ENCODE measurements at regions not wholly inside any gene's neighbourhood (a gene's known extent, or its start where the extent isn't known, plus 50 kb on each side); places are given as distances from the start of the nearest gene placed in this dataset.
"Not testable (repeated sequence)": the region's sequence is repeated elsewhere in the genome, so short reads cannot be mapped to it uniquely, and the experiment has no call there.

DNA sequence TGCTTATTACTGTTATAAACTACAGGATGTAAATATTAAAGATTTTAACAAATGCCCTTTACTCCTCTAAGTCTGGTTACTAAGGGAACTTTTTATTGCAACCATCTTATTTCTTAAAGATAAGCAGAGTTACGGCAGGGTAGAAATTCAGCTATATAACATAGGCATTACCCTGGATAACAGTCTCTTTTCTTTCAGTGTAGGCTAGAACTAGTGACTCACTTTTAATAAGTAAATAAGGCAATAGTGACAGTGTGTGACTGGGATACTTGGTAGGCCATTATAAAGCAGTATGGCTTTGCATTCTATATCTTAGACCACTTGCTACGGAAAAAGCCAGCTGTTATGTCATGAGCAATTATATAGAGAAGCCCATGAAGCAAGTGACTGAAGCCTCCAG is 1041.0 kb upstream of the NRXN1 start:
- Mint-ChIP-seq H3K4me3 (no peak overlapping the region), H3K27me3 (no peaks in the 10 kb centered on the region), H3K4me1 (ENCODE audit: low read depth in 2 of 2) (no peaks in the 10 kb centered on the region), H3K9me3 (peaks cover 6 to 8% of the 10 kb centered on the region in 2 donors), H3K27ac (no peak overlapping the region), H3K36me3 (ENCODE audit: insufficient read depth) (no peaks in the 10 kb centered on the region)
- no peak for DNase-seq
- no peak for ATAC-seq (replicated peaks)

DNA sequence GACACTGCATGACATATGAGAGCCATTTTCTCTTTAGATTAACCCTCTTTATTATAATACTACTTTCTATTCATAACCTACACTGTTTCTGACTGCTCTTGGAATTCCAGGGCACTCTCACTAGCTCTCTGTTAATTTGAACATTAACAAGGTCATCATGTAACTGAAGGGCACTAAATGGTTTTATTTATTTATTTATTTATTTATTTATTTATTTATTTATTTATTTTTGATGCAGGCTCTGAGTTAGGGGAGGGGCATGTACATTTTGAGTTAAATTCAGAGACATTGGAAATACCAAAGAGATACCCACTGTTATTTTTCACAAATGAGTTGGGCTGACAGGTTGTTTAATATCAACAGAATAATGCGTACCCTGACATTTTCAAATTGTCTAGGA is 1038.7 kb upstream of the NRXN1 start:
- no peak for ATAC-seq (replicated peaks)
- Mint-ChIP-seq H3K27ac (no peak overlapping the region), H3K4me3 (no peak overlapping the region), H3K27me3 (no peaks in the 10 kb centered on the region), H3K36me3 (ENCODE audit: insufficient read depth) (peaks cover under 1% of the 10 kb centered on the region), H3K9me3 (peaks cover 2 to 3% of the 10 kb centered on the region in 2 donors), H3K4me1 (ENCODE audit: low read depth in 2 of 2) (no peaks in the 10 kb centered on the region)
- no peak for DNase-seq

GRCh38 chr2:52064234-52064633 is 1032.3 kb upstream of the NRXN1 start:
- Mint-ChIP-seq H3K4me3 (no peak overlapping the region), H3K27ac (no peak overlapping the region), H3K4me1 (ENCODE audit: low read depth in 2 of 2) (no peaks in the 10 kb centered on the region), H3K27me3 (no peaks in the 10 kb centered on the region), H3K9me3 (peaks cover under 1 to 6% of the 10 kb centered on the region in 2 donors), H3K36me3 (ENCODE audit: insufficient read depth) (peaks cover 2% of the 10 kb centered on the region)
- ATAC-seq (replicated peaks) = no peak
- DNase-seq = no peak

- H3K9me3 Mint-ChIP-seq = peaks cover 9 to 11% of the 10 kb centered on the region in 2 donors
- H3K4me1 Mint-ChIP-seq (ENCODE audit: low read depth in 2 of 2) = no peaks in the 10 kb centered on the region
- no peak overlapping the region for H3K27ac Mint-ChIP-seq
- ATAC-seq (replicated peaks) = no peak
- H3K4me3 Mint-ChIP-seq = no peak overlapping the region
- H3K36me3 Mint-ChIP-seq (ENCODE audit: insufficient read depth) = no peaks in the 10 kb centered on the region
- H3K27me3 Mint-ChIP-seq = no peaks in the 10 kb centered on the region
- DNase-seq = no peak
These were observed 1022.9 kb upstream of the NRXN1 start for GRCh38 chr2:52054824-52055223.

DNA sequence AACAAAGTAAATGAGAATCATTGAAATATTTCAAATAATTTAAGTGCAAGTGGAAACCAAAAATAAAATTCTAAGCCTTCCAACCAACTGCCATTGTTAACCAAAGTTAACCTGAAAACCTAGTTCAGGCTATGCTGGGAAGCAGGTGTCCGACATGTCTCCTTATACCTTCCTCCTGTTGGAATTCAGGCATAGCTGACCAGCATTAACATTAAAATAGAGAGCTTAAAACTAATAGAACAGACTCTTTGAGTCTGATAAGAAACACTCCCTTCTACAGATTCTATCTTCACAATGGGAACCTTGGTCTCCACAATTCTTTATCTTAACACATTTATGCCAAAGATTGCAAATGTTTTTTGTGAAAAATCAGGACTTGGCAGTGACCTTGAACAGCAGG is 1004.9 kb upstream of the NRXN1 start:
- H3K27ac Mint-ChIP-seq = no peak overlapping the region
- H3K4me3 Mint-ChIP-seq = no peak overlapping the region
- no peak for DNase-seq
- H3K27me3 Mint-ChIP-seq = no peaks in the 10 kb centered on the region
- no peaks in the 10 kb centered on the region for H3K4me1 Mint-ChIP-seq (ENCODE audit: low read depth in 2 of 2)
- no peaks in the 10 kb centered on the region for H3K36me3 Mint-ChIP-seq (ENCODE audit: insufficient read depth)
- peaks cover 0 to 2% of the 10 kb centered on the region in 2 donors for H3K9me3 Mint-ChIP-seq
- no peak for ATAC-seq (replicated peaks)

DNA sequence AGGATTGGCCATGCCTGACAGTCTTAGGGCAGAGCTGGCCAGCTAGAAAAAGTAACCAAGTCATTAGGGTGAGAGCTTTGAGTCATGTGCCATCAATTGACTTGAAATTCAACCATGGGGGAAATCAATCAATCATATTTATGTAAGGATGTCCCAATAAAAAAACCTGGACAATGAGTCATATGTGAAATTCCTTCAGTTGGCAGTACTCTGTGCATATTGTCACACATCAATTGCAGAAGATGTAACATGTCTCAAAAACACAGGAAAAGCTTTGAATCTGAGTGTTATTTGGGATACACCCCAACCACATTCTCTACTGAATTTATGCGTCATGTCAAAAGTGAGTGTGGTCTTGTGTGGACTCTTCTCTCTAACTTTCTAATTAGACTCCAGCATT is 1004.1 kb upstream of the NRXN1 start:
- Mint-ChIP-seq H3K27ac (no peak overlapping the region), H3K4me1 (ENCODE audit: low read depth in 2 of 2) (no peaks in the 10 kb centered on the region), H3K9me3 (peaks cover 0 to 2% of the 10 kb centered on the region in 2 donors), H3K27me3 (no peaks in the 10 kb centered on the region), H3K4me3 (no peak overlapping the region), H3K36me3 (ENCODE audit: insufficient read depth) (no peaks in the 10 kb centered on the region)
- DNase-seq = no peak
- no peak for ATAC-seq (replicated peaks)

- DNase-seq (no peak), ATAC-seq (replicated peaks) (no peak)
- Mint-ChIP-seq H3K4me1 (ENCODE audit: low read depth in 2 of 2) (no peaks in the 10 kb centered on the region), H3K4me3 (no peak overlapping the region), H3K27me3 (no peaks in the 10 kb centered on the region), H3K36me3 (ENCODE audit: insufficient read depth) (no peaks in the 10 kb centered on the region), H3K27ac (no peak overlapping the region), H3K9me3 (peaks cover 0 to 2% of the 10 kb centered on the region in 2 donors)
These were observed 1003.5 kb upstream of the NRXN1 start for GRCh38 chr2:52035391-52035790.

DNA sequence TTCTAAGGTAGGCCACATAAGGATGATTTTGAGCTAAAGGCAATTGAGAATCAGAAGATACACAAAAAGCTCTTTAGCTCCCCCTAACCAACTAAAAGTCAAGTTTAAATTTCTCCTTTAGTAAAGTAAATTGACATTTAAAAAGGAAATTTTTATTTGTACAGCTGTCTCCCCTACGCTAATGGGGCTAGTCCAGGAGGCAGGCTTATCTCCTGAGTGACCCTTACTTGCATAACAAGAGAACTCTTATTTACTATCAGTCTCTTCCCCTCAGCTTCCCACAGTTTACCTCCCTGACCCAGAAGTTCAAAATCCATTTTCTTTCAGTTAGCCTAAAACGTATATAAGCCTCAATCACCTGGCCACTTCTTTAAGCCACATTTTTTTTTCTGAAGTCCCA is 1002.8 kb upstream of the NRXN1 start:
- Mint-ChIP-seq H3K27me3 (no peaks in the 10 kb centered on the region), H3K4me3 (no peak overlapping the region), H3K36me3 (ENCODE audit: insufficient read depth) (no peaks in the 10 kb centered on the region), H3K9me3 (peaks cover 0 to 2% of the 10 kb centered on the region in 2 donors), H3K27ac (no peak overlapping the region), H3K4me1 (ENCODE audit: low read depth in 2 of 2) (no peaks in the 10 kb centered on the region)
- DNase-seq (no peak), ATAC-seq (replicated peaks) (no peak)

GRCh38 chr2:52022006-52022405 is 990.1 kb upstream of the NRXN1 start:
- Mint-ChIP-seq H3K4me3 (no peak overlapping the region), H3K9me3 (peaks cover 18 to 31% of the 10 kb centered on the region in 2 donors), H3K4me1 (ENCODE audit: low read depth in 2 of 2) (no peaks in the 10 kb centered on the region), H3K27me3 (no peaks in the 10 kb centered on the region), H3K27ac (no peak overlapping the region), H3K36me3 (ENCODE audit: insufficient read depth) (peaks cover 5% of the 10 kb centered on the region)
- no peak for ATAC-seq (replicated peaks)
- no peak for DNase-seq

DNA sequence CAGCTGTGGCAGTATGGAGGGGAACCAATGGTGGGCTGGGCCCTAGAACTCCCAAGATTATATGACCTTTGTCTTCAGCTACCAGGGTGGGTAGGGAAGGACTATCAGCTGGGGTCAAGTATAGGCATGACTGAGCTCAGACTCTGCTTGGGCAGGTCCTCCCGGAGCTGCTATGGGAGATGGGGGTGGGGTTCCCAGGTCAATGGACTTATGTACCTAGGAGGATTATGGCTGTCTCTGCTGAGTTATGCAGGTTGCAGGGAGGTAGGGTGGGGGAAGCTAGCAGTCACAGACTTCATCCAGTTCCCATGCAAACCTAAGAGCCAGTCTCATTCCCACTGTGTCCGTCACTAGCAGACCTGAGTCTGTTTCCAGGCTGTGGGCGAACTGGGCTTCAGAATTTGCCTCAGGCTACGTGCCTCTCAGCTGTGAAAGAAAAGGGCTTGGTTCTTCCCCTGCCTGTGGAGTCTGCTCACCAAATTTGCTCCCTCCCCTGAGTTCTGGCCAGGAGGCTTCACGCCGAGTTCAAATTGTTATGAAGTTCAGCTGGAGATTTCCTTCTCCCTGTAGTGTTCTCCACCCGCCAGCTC is 985.8 kb upstream of the NRXN1 start:
- DNase-seq (no peak), ATAC-seq (replicated peaks) (no peak)
- no peaks in the 10 kb centered on the region for H3K27me3 Mint-ChIP-seq
- H3K27ac Mint-ChIP-seq = no peak overlapping the region
- H3K4me3 Mint-ChIP-seq = no peak overlapping the region
- H3K9me3 Mint-ChIP-seq = peaks cover 12 to 33% of the 10 kb centered on the region in 2 donors
- H3K36me3 Mint-ChIP-seq (ENCODE audit: insufficient read depth) = no peaks in the 10 kb centered on the region
- no peaks in the 10 kb centered on the region for H3K4me1 Mint-ChIP-seq (ENCODE audit: low read depth in 2 of 2)

- H3K36me3 Mint-ChIP-seq (ENCODE audit: insufficient read depth); H3K27me3 Mint-ChIP-seq; H3K27ac Mint-ChIP-seq; H3K4me3 Mint-ChIP-seq; H3K4me1 Mint-ChIP-seq (ENCODE audit: low read depth in 2 of 2); DNase-seq; H3K9me3 Mint-ChIP-seq; ATAC-seq (replicated peaks): not testable (repeated sequence)
These were observed 975.0 kb upstream of the NRXN1 start for GRCh38 chr2:52006821-52007366.

DNA sequence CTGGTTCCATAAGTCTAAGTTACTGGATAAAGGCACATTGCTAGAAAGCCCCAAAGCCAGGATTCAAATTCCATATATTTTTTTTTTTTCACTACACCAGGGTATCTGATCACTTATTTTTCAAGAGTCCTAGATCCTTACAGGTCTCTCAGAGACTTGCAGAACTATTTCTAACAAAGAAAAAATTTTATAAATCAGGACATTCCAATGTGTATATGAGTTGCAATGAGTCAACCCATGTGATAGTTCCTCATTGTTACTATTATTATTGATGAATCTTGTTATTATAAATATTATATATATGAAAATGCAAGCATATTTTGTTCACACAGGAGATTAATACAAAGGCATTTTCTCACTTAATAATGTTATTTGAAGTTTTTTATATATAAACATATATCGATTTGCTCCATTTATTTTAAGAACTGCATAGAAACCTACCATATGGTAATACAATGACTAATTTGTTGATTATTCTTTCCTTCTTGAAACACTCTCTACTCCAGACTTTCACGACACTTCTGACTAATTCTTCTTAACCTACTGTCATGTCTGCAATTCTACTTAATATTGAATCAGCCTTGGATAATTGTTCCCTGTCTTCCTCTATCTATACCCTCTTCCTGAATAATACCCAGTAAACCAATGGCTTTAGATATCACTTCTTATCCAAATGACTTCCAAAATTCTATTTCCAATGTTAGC is 968.4 kb upstream of the NRXN1 start:
- H3K27me3 Mint-ChIP-seq = no peaks in the 10 kb centered on the region
- H3K4me3 Mint-ChIP-seq = no peak overlapping the region
- peaks cover 6 to 11% of the 10 kb centered on the region in 2 donors for H3K9me3 Mint-ChIP-seq
- DNase-seq = no peak
- no peaks in the 10 kb centered on the region for H3K4me1 Mint-ChIP-seq (ENCODE audit: low read depth in 2 of 2)
- H3K36me3 Mint-ChIP-seq (ENCODE audit: insufficient read depth) = no peaks in the 10 kb centered on the region
- H3K27ac Mint-ChIP-seq = no peak overlapping the region
- no peak for ATAC-seq (replicated peaks)

- no peaks in the 10 kb centered on the region for H3K36me3 Mint-ChIP-seq (ENCODE audit: insufficient read depth)
- H3K4me3 Mint-ChIP-seq = no peak overlapping the region
- DNase-seq (no peak), ATAC-seq (replicated peaks) (no peak)
- H3K9me3 Mint-ChIP-seq = peaks cover 10 to 17% of the 10 kb centered on the region in 2 donors
- H3K27ac Mint-ChIP-seq = no peak overlapping the region
- no peaks in the 10 kb centered on the region for H3K4me1 Mint-ChIP-seq (ENCODE audit: low read depth in 2 of 2)
- no peaks in the 10 kb centered on the region for H3K27me3 Mint-ChIP-seq
These were observed 967.0 kb upstream of the NRXN1 start for GRCh38 chr2:51998890-51999289.

- Mint-ChIP-seq H3K27me3 (no peaks in the 10 kb centered on the region), H3K4me3 (no peak overlapping the region), H3K36me3 (ENCODE audit: insufficient read depth) (no peaks in the 10 kb centered on the region), H3K9me3 (peaks cover 17 to 21% of the 10 kb centered on the region in 2 donors), H3K27ac (no peak overlapping the region), H3K4me1 (ENCODE audit: low read depth in 2 of 2) (no peaks in the 10 kb centered on the region)
- ATAC-seq (replicated peaks) (no peak), DNase-seq (no peak)
These were observed 965.6 kb upstream of the NRXN1 start for GRCh38 chr2:51997571-51997970.

All from effector memory CD8-positive, alpha-beta T cell (primary cell).